ENCODE measurements at regions not wholly inside any gene's neighbourhood (a gene's known extent, or its start where the extent isn't known, plus 50 kb on each side); places are given as distances from the start of the nearest gene placed in this dataset.

GRCh38 chr3:99087277-99087676 is 185.8 kb upstream of the DCBLD2 start:
- Histone ChIP-seq H3K4me1 (ENCODE audit: low read length) (no peaks in the 10 kb centered on the region), H3K27ac (ENCODE audit: low read length) (no peak overlapping the region), H4K20me1 (ENCODE audit: insufficient read depth, low read length) (no peaks in the 10 kb centered on the region), H3K4me2 (ENCODE audit: low read depth, low read length) (no peak overlapping the region), H3K9me2 (replicated peaks; ENCODE audit: insufficient read depth, low read length) (no peaks in the 10 kb centered on the region), H3F3A (ENCODE audit: insufficient read depth, low read length) (no peaks in the 10 kb centered on the region), H3K9ac (ENCODE audit: low read length) (no peak overlapping the region), H3K9me3 (replicated peaks; ENCODE audit: insufficient read depth, low read length) (no peaks in the 10 kb centered on the region), H2AFZ (ENCODE audit: low read length) (no peak overlapping the region), H3K27me3 (replicated peaks; ENCODE audit: insufficient read depth, low read length) (no peaks in the 10 kb centered on the region), H3K4me3 (ENCODE audit: low read length) (no peak overlapping the region), H3K79me2 (ENCODE audit: low read length) (no peaks in the 10 kb centered on the region), H3K36me3 (replicated peaks; ENCODE audit: insufficient read depth, low read length) (no peaks in the 10 kb centered on the region)
- no peak for DNase-seq
- TF ChIP-seq EZH2 (optimal IDR thresholded peaks at IDR 0.05; ENCODE audit: low read depth, low read length) (no peak), EZH2phosphoT487 (IDR thresholded peaks at IDR 0.05; ENCODE audit: low read length) (no peak)
- TF ChIP-seq, protein P1, sequence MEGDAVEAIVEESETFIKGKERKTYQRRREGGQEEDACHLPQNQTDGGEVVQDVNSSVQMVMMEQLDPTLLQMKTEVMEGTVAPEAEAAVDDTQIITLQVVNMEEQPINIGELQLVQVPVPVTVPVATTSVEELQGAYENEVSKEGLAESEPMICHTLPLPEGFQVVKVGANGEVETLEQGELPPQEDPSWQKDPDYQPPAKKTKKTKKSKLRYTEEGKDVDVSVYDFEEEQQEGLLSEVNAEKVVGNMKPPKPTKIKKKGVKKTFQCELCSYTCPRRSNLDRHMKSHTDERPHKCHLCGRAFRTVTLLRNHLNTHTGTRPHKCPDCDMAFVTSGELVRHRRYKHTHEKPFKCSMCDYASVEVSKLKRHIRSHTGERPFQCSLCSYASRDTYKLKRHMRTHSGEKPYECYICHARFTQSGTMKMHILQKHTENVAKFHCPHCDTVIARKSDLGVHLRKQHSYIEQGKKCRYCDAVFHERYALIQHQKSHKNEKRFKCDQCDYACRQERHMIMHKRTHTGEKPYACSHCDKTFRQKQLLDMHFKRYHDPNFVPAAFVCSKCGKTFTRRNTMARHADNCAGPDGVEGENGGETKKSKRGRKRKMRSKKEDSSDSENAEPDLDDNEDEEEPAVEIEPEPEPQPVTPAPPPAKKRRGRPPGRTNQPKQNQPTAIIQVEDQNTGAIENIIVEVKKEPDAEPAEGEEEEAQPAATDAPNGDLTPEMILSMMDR (IDR thresholded peaks at IDR 0.05; ENCODE audit: low read length) = no peak

- H3K9ac ChIP-seq (ENCODE audit: low read length) = no peak overlapping the region
- H3K4me1 ChIP-seq (ENCODE audit: low read length) = no peaks in the 10 kb centered on the region
- no peaks in the 10 kb centered on the region for H3K36me3 ChIP-seq (replicated peaks; ENCODE audit: insufficient read depth, low read length)
These were observed 183.3 kb upstream of the DCBLD2 start for GRCh38 chr3:99084826-99085225.

GRCh38 chr3:99084156-99084555 is 182.7 kb upstream of the DCBLD2 start:
- DNase-seq = no peak
- Histone ChIP-seq H3K4me3 (ENCODE audit: low read length) (no peak overlapping the region), H3K27ac (ENCODE audit: low read length) (no peak overlapping the region), H3F3A (ENCODE audit: insufficient read depth, low read length) (no peaks in the 10 kb centered on the region), H3K9me2 (replicated peaks; ENCODE audit: insufficient read depth, low read length) (no peaks in the 10 kb centered on the region), H3K9me3 (replicated peaks; ENCODE audit: insufficient read depth, low read length) (no peaks in the 10 kb centered on the region), H3K36me3 (replicated peaks; ENCODE audit: insufficient read depth, low read length) (no peaks in the 10 kb centered on the region), H4K20me1 (ENCODE audit: insufficient read depth, low read length) (no peaks in the 10 kb centered on the region), H2AFZ (ENCODE audit: low read length) (no peak overlapping the region), H3K4me2 (ENCODE audit: low read depth, low read length) (no peak overlapping the region), H3K79me2 (ENCODE audit: low read length) (no peaks in the 10 kb centered on the region), H3K9ac (ENCODE audit: low read length) (no peak overlapping the region), H3K27me3 (replicated peaks; ENCODE audit: insufficient read depth, low read length) (no peaks in the 10 kb centered on the region), H3K4me1 (ENCODE audit: low read length) (no peaks in the 10 kb centered on the region)
- TF ChIP-seq, protein P1 (IDR thresholded peaks at IDR 0.05; ENCODE audit: low read length) = no peak
- no peak for TF ChIP-seq EZH2 (optimal IDR thresholded peaks at IDR 0.05; ENCODE audit: low read depth, low read length)
- TF ChIP-seq EZH2phosphoT487 (IDR thresholded peaks at IDR 0.05; ENCODE audit: low read length) = no peak

More at GRCh38 chr3:99084826-99085225, 183.3 kb upstream of the DCBLD2 start:
- Histone ChIP-seq H2AFZ (ENCODE audit: low read length) (no peak overlapping the region), H3F3A (ENCODE audit: insufficient read depth, low read length) (no peaks in the 10 kb centered on the region), H3K27ac (ENCODE audit: low read length) (no peak overlapping the region), H3K27me3 (replicated peaks; ENCODE audit: insufficient read depth, low read length) (no peaks in the 10 kb centered on the region), H3K9me2 (replicated peaks; ENCODE audit: insufficient read depth, low read length) (no peaks in the 10 kb centered on the region), H3K4me3 (ENCODE audit: low read length) (no peak overlapping the region), H4K20me1 (ENCODE audit: insufficient read depth, low read length) (no peaks in the 10 kb centered on the region), H3K4me2 (ENCODE audit: low read depth, low read length) (no peak overlapping the region), H3K9me3 (replicated peaks; ENCODE audit: insufficient read depth, low read length) (no peaks in the 10 kb centered on the region), H3K79me2 (ENCODE audit: low read length) (no peaks in the 10 kb centered on the region)
- no peak for TF ChIP-seq EZH2phosphoT487 (IDR thresholded peaks at IDR 0.05; ENCODE audit: low read length)
- no peak for TF ChIP-seq EZH2 (optimal IDR thresholded peaks at IDR 0.05; ENCODE audit: low read depth, low read length)
- TF ChIP-seq, protein P1 (IDR thresholded peaks at IDR 0.05; ENCODE audit: low read length) = no peak
- no peak for DNase-seq
